DMS114 treated with DMSO at 0.1 percent for 48 hours (cell line): ENCODE measurements at regions not wholly inside any gene's neighbourhood (a gene's known extent, or its start where the extent isn't known, plus 50 kb on each side); places are given as distances from the start of the nearest gene placed in this dataset.
"Not testable (repeated sequence)": the region's sequence is repeated elsewhere in the genome, so short reads cannot be mapped to it uniquely, and the experiment has no call there.

Source experiments
- DNase-seq: peaks from one replicate; lab custom pipeline; 2025; ENCODE audit not compliant: unreplicated experiment; lab: John Stamatoyannopoulos, UW

- not testable (repeated sequence) for DNase-seq
These were observed 145.2 kb upstream of the C1QTNF3 start for GRCh38 chr5:34188001-34188822.

GRCh38 chr5:34189246-34189645 is 146.2 kb upstream of the C1QTNF3 start:
- DNase-seq = not testable (repeated sequence)

- DNase-seq = not testable (repeated sequence)
These were observed 146.9 kb upstream of the C1QTNF3 start for GRCh38 chr5:34189752-34190411.

- DNase-seq = not testable (repeated sequence)
These were observed 147.5 kb upstream of the C1QTNF3 start for GRCh38 chr5:34190466-34190865.

GRCh38 chr5:34191279-34191744 is 148.3 kb upstream of the C1QTNF3 start:
- not testable (repeated sequence) for DNase-seq

GRCh38 chr5:34192064-34192922 is 149.3 kb upstream of the C1QTNF3 start:
- DNase-seq = not testable (repeated sequence)

GRCh38 chr5:34192923-34193262 is 149.9 kb upstream of the C1QTNF3 start:
- DNase-seq = not testable (repeated sequence)

GRCh38 chr5:34193297-34193696 is 150.3 kb upstream of the C1QTNF3 start:
- not testable (repeated sequence) for DNase-seq

- DNase-seq = not testable (repeated sequence)
These were observed 150.8 kb upstream of the C1QTNF3 start for GRCh38 chr5:34193804-34194203.

- not testable (repeated sequence) for DNase-seq
These were observed 153.1 kb upstream of the C1QTNF3 start for GRCh38 chr5:34196091-34196490.

- DNase-seq = not testable (repeated sequence)
These were observed 162.3 kb upstream of the C1QTNF3 start for GRCh38 chr5:34205347-34205746.

GRCh38 chr5:34217386-34217785 is 174.4 kb upstream of the C1QTNF3 start:
- DNase-seq = not testable (repeated sequence)

- not testable (repeated sequence) for DNase-seq
These were observed 178.5 kb upstream of the C1QTNF3 start for GRCh38 chr5:34221329-34222073.

- not testable (repeated sequence) for DNase-seq
These were observed 180.1 kb upstream of the C1QTNF3 start for GRCh38 chr5:34223158-34223557.

GRCh38 chr5:34230402-34230801 is 187.4 kb upstream of the C1QTNF3 start:
- not testable (repeated sequence) for DNase-seq

- DNase-seq = not testable (repeated sequence)
These were observed 200.8 kb upstream of the C1QTNF3 start for GRCh38 chr5:34243802-34244201.

- not testable (repeated sequence) for DNase-seq
These were observed 201.4 kb upstream of the C1QTNF3 start for GRCh38 chr5:34244281-34245031.

- not testable (repeated sequence) for DNase-seq
These were observed 202.0 kb upstream of the C1QTNF3 start for GRCh38 chr5:34245032-34245394.

GRCh38 chr5:34245813-34246212 is 202.8 kb upstream of the C1QTNF3 start:
- not testable (repeated sequence) for DNase-seq

GRCh38 chr5:34258598-34258997 is 215.6 kb upstream of the C1QTNF3 start:
- not testable (repeated sequence) for DNase-seq
